T-cell (primary cell): ENCODE measurements at regions not wholly inside any gene's neighbourhood (a gene's known extent, or its start where the extent isn't known, plus 50 kb on each side); places are given as distances from the start of the nearest gene placed in this dataset.
"Not testable (repeated sequence)": the region's sequence is repeated elsewhere in the genome, so short reads cannot be mapped to it uniquely, and the experiment has no call there.

Experiments
- ATAC-seq, 4 experiments: fragments of 200-7000 bp in 3 of 4; fragments of 150-1000 bp in 1 of 4; cut with Tn5 transposase; replicated peaks in 1 of 4; 1 replicate in 3 of 4; 2 replicates in 1 of 4; pipeline ENCODE4 v1.10.0; 2021; ENCODE audit warnings: moderate library complexity in 3 of 4, mild to moderate bottlenecking in 2 of 4, moderate number of reproducible peaks in 1 of 4
- CTCF ChIA-PET, 2 donors: fragments of 300-600 bp; sonication (Branson Sonifier 250); formaldehyde crosslinking; loops; one replicate each; lab custom pipeline; 2022; ENCODE audit warnings: antibody characterized with exemption in 2 of 2; lab: Charles Lee
- POLR2A ChIA-PET, 2 donors: fragments of 300-600 bp; sonication (Branson Sonifier 250); formaldehyde crosslinking; loops; one replicate each; lab custom pipeline; 2022; ENCODE audit warnings: antibody characterized with exemption in 2 of 2; lab: Charles Lee
- DNase-seq, 35 experiments: peaks; one replicate each; pipeline versions ENCODE4 v3.0.0 to v3.0.0-alpha.2; 2013 to 2023
- H3K27ac ChIP-seq: one replicate; pipeline ENCODE4 v1.5.1; 2013; ENCODE audit warnings: low read length
- H3K27me3 ChIP-seq, 2 experiments: replicated peaks in 1 of 2; 1 replicate in 1 of 2; 2 replicates in 1 of 2; pipeline versions ENCODE4 v1.6.1 to v1.7.0; 2013; ENCODE audit warnings: low read length in 1 of 2, mixed read lengths in 1 of 2; ENCODE audit not compliant: control insufficient read depth in 2 of 2, insufficient read depth in 2 of 2; ENCODE audit errors: extremely low read depth in 1 of 2
- H3K36me3 ChIP-seq, 2 donors: 1 replicate in 1 of 2; 2 replicates in 1 of 2; pipeline versions ENCODE4 v1.6.1 to v1.7.0; 2013; ENCODE audit warnings: low read length in 1 of 2; ENCODE audit not compliant: control insufficient read depth in 2 of 2, insufficient read depth in 1 of 2; ENCODE audit errors: extremely low read depth in 1 of 2
- H3K4me1 ChIP-seq, 2 experiments: 1 replicate in 1 of 2; 2 replicates in 1 of 2; pipeline versions ENCODE4 v1.6.1 to v1.7.0; 2013; ENCODE audit warnings: low read length in 2 of 2, mixed read lengths in 1 of 2; ENCODE audit not compliant: insufficient read depth in 2 of 2, control insufficient read depth in 1 of 2; ENCODE audit errors: extremely low read depth in 1 of 2
- H3K4me3 ChIP-seq, 2 donors: 1 replicate in 1 of 2; 2 replicates in 1 of 2; pipeline versions ENCODE4 v1.5.1 to v1.7.0; 2013; ENCODE audit warnings: mild to moderate bottlenecking in 2 of 2, low read length in 1 of 2, moderate library complexity in 1 of 2; ENCODE audit not compliant: control insufficient read depth in 1 of 2; ENCODE audit errors: extremely low read depth in 1 of 2
- H3K9me3 ChIP-seq: 2 replicates; pipeline ENCODE4 v1.7.0; 2013
- H3K27ac Mint-ChIP-seq, 2 donors: one replicate each; pipeline ENCODE4 v1.8.0; 2020 to 2021; ENCODE audit warnings: mild to moderate bottlenecking in 2 of 2, mixed read lengths in 2 of 2
- H3K27me3 Mint-ChIP-seq, 2 donors: one replicate each; pipeline ENCODE4 v1.8.0; 2021 to 2022; ENCODE audit warnings: mixed read lengths in 2 of 2
- H3K36me3 Mint-ChIP-seq: one replicate; pipeline ENCODE4 v1.8.0; 2021; ENCODE audit warnings: mixed read lengths
- H3K4me1 Mint-ChIP-seq, 3 donors: one replicate each; pipeline ENCODE4 v1.8.0; 2020 to 2022; ENCODE audit warnings: mixed read lengths in 3 of 3, mild to moderate bottlenecking in 1 of 3
- H3K4me3 Mint-ChIP-seq, 3 donors: one replicate each; pipeline ENCODE4 v1.8.0; 2020 to 2022; ENCODE audit warnings: mild to moderate bottlenecking in 3 of 3, mixed read lengths in 3 of 3, moderate library complexity in 3 of 3
- H3K9me3 Mint-ChIP-seq, 3 donors: one replicate each; pipeline ENCODE4 v1.8.0; 2020 to 2022; ENCODE audit warnings: mixed read lengths in 3 of 3
- WGBS: methylation state at CpG from one replicate; pipeline ENCODE4 v1.1.5; 2013; ENCODE audit warnings: missing lambda C conversion rate; ENCODE audit not compliant: insufficient coverage; 5-methylcytosine and 5-hydroxymethylcytosine counted together

- CTCF ChIA-PET = no interaction called here
- POLR2A ChIA-PET = no interaction called here
- H3K4me1 ChIP-seq = no peaks in the 10 kb centered on the region
- no peaks in the 10 kb centered on the region for H3K27me3 Mint-ChIP-seq
- no peaks in the 10 kb centered on the region for H3K27me3 ChIP-seq
- no peak overlapping the region for H3K4me3 Mint-ChIP-seq
- no peaks in the 10 kb centered on the region for H3K36me3 ChIP-seq
- peaks cover 10 to 34% (median 14%) of the 10 kb centered on the region in 3 donors for H3K9me3 Mint-ChIP-seq
- no peaks in the 10 kb centered on the region for H3K36me3 Mint-ChIP-seq
- H3K9me3 ChIP-seq = no peaks in the 10 kb centered on the region
- no peak overlapping the region for H3K4me3 ChIP-seq
- H3K27ac Mint-ChIP-seq = no peak overlapping the region
- H3K27ac ChIP-seq = no peak overlapping the region
- DNase-seq = no peak
- no peak for ATAC-seq
- no CpG with 5 or more reads among the region's 1 CpG for WGBS
- H3K4me1 Mint-ChIP-seq = no peaks in the 10 kb centered on the region
Measured at GRCh38 chr4:116101321-116101720, 984.1 kb downstream of the TRAM1L1 start.

GRCh38 chr4:116099596-116099995 is 985.8 kb downstream of the TRAM1L1 start:
- no peak for DNase-seq
- Mint-ChIP-seq H3K36me3 (no peaks in the 10 kb centered on the region), H3K27me3 (no peaks in the 10 kb centered on the region), H3K27ac (no peak overlapping the region), H3K9me3 (peaks cover 10 to 34% (median 14%) of the 10 kb centered on the region in 3 donors), H3K4me1 (no peaks in the 10 kb centered on the region), H3K4me3 (no peak overlapping the region)
- POLR2A ChIA-PET = no interaction called here
- ATAC-seq = no peak
- H3K4me1 ChIP-seq = no peaks in the 10 kb centered on the region
- H3K27me3 ChIP-seq = no peaks in the 10 kb centered on the region
- H3K27ac ChIP-seq = no peak overlapping the region
- H3K36me3 ChIP-seq = no peaks in the 10 kb centered on the region
- CTCF ChIA-PET = no interaction called here
- no peak overlapping the region for H3K4me3 ChIP-seq
- no peaks in the 10 kb centered on the region for H3K9me3 ChIP-seq

GRCh38 chr4:116097353-116097752 is 983.9 kb upstream of the NDST4 start:
- POLR2A ChIA-PET, H3K36me3 ChIP-seq, DNase-seq, ATAC-seq, H3K27ac ChIP-seq, H3K27ac Mint-ChIP-seq, CTCF ChIA-PET, H3K4me3 Mint-ChIP-seq, H3K4me3 ChIP-seq, H3K36me3 Mint-ChIP-seq, H3K4me1 Mint-ChIP-seq, H3K27me3 Mint-ChIP-seq, H3K9me3 ChIP-seq, H3K4me1 ChIP-seq, H3K27me3 ChIP-seq: not testable (repeated sequence)
- WGBS = 90% methylated on average over 1 of the region's 3 CpGs
- H3K9me3 Mint-ChIP-seq = peaks cover 10 to 34% (median 10%) of the 10 kb centered on the region in 3 donors

GRCh38 chr4:116092961-116093360 is 979.5 kb upstream of the NDST4 start:
- H3K27ac ChIP-seq = no peak overlapping the region
- no peak overlapping the region for H3K27ac Mint-ChIP-seq
- no peak overlapping the region for H3K4me3 ChIP-seq
- H3K9me3 Mint-ChIP-seq = peaks cover 3 to 14% (median 6%) of the 10 kb centered on the region in 3 donors
- no peaks in the 10 kb centered on the region for H3K27me3 ChIP-seq
- 71% methylated on average over 1 of the region's 3 CpGs for WGBS
- ChIA-PET CTCF (no interaction called here), POLR2A (no interaction called here)
- DNase-seq = no peak
- H3K36me3 ChIP-seq = no peaks in the 10 kb centered on the region
- no peak overlapping the region for H3K4me3 Mint-ChIP-seq
- H3K4me1 Mint-ChIP-seq = no peaks in the 10 kb centered on the region
- no peaks in the 10 kb centered on the region for H3K36me3 Mint-ChIP-seq
- H3K9me3 ChIP-seq = no peaks in the 10 kb centered on the region
- no peaks in the 10 kb centered on the region for H3K4me1 ChIP-seq
- H3K27me3 Mint-ChIP-seq = no peaks in the 10 kb centered on the region
- ATAC-seq = no peak

- ATAC-seq (no peak), DNase-seq (no peak)
- no peaks in the 10 kb centered on the region for H3K36me3 ChIP-seq
- H3K9me3 Mint-ChIP-seq = no peaks in the 10 kb centered on the region
- H3K4me3 ChIP-seq = no peak overlapping the region
- no peaks in the 10 kb centered on the region for H3K9me3 ChIP-seq
- H3K4me1 Mint-ChIP-seq = no peaks in the 10 kb centered on the region
- H3K27ac ChIP-seq = no peak overlapping the region
- no peaks in the 10 kb centered on the region for H3K4me1 ChIP-seq
- no peaks in the 10 kb centered on the region for H3K27me3 Mint-ChIP-seq
- H3K27me3 ChIP-seq = no peaks in the 10 kb centered on the region
- no peaks in the 10 kb centered on the region for H3K36me3 Mint-ChIP-seq
- no peak overlapping the region for H3K4me3 Mint-ChIP-seq
- POLR2A ChIA-PET = no interaction called here
- CTCF ChIA-PET = no interaction called here
- H3K27ac Mint-ChIP-seq = no peak overlapping the region
Measured at GRCh38 chr4:116088771-116089170, 975.4 kb upstream of the NDST4 start.

- no peak for DNase-seq
- Mint-ChIP-seq H3K4me1 (no peaks in the 10 kb centered on the region), H3K27ac (no peak overlapping the region), H3K27me3 (no peaks in the 10 kb centered on the region), H3K36me3 (no peaks in the 10 kb centered on the region), H3K4me3 (no peak overlapping the region), H3K9me3 (peaks cover 2 to 17% (median 4%) of the 10 kb centered on the region in 3 donors)
- POLR2A ChIA-PET = no interaction called here
- Histone ChIP-seq H3K36me3 (no peaks in the 10 kb centered on the region), H3K9me3 (no peaks in the 10 kb centered on the region), H3K27me3 (no peaks in the 10 kb centered on the region), H3K4me1 (no peaks in the 10 kb centered on the region), H3K4me3 (no peak overlapping the region), H3K27ac (no peak overlapping the region)
- no peak for ATAC-seq
- WGBS = 90% methylated on average over 2 of the region's 5 CpGs
- CTCF ChIA-PET = no interaction called here
Measured at GRCh38 chr4:116082808-116083366, 969.5 kb upstream of the NDST4 start.

- H3K9me3 ChIP-seq = no peaks in the 10 kb centered on the region
- no peaks in the 10 kb centered on the region for H3K36me3 ChIP-seq
- no peaks in the 10 kb centered on the region for H3K27me3 ChIP-seq
- Mint-ChIP-seq H3K36me3 (no peaks in the 10 kb centered on the region), H3K27ac (no peak overlapping the region), H3K4me1 (no peaks in the 10 kb centered on the region), H3K4me3 (no peak overlapping the region), H3K9me3 (peaks cover 2 to 8% (median 7%) of the 10 kb centered on the region in 3 donors), H3K27me3 (no peaks in the 10 kb centered on the region)
- H3K4me3 ChIP-seq = no peak overlapping the region
- ATAC-seq (no peak), DNase-seq (no peak)
- no peak overlapping the region for H3K27ac ChIP-seq
- no CpG with 5 or more reads among the region's 1 CpG for WGBS
- H3K4me1 ChIP-seq = no peaks in the 10 kb centered on the region
- POLR2A ChIA-PET = no interaction called here
- CTCF ChIA-PET = no interaction called here
Measured at GRCh38 chr4:116073051-116073450, 959.6 kb upstream of the NDST4 start.
